ENCODE measurements at regions not wholly inside any gene's neighbourhood (a gene's known extent, or its start where the extent isn't known, plus 50 kb on each side); places are given as distances from the start of the nearest gene placed in this dataset.
"Not testable (repeated sequence)": the region's sequence is repeated elsewhere in the genome, so short reads cannot be mapped to it uniquely, and the experiment has no call there.

DNA sequence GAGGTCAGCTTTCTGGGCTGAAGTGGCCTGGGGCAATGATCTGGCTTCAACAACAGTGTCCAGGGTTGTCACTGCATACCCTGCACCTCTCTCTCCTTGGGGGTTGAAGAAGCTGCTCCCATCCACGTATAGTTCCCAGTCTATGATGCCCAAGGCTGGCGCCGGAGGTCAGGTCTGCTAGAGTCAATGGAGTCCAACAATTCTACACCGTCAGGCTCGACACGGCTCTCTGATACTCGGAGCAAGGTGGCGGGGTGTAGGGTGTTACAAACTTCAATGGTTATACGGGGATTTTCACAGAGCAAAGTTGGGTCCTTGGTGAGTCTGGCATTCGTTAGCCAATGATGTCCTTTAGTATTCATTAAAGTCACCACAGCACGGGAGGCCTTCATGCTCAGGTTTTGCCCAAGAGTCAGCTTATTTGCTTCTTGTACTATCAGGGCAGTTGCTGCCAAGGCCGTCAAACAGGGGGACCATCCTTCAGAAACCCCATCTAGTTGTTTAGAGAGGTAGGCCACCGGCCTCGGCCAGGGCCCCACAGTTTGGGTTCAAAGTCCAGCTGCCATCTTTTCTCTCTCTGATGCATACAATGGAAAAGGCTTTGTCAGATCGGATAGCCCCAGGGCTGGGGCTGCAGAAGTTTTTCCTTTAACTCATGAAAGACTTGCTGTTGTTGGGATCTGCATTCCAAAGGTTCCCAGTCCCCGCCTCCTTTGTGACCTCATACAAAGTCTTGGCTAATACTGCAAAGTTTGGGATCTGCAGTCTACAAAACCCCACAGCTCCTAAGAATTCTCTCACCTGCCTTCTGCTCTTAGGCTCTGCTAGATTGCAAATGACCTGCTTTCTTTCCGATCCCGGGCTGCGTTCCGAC lies 128.1 kb downstream of the ADRA2C start:
- TF ChIP-seq, protein P1, sequence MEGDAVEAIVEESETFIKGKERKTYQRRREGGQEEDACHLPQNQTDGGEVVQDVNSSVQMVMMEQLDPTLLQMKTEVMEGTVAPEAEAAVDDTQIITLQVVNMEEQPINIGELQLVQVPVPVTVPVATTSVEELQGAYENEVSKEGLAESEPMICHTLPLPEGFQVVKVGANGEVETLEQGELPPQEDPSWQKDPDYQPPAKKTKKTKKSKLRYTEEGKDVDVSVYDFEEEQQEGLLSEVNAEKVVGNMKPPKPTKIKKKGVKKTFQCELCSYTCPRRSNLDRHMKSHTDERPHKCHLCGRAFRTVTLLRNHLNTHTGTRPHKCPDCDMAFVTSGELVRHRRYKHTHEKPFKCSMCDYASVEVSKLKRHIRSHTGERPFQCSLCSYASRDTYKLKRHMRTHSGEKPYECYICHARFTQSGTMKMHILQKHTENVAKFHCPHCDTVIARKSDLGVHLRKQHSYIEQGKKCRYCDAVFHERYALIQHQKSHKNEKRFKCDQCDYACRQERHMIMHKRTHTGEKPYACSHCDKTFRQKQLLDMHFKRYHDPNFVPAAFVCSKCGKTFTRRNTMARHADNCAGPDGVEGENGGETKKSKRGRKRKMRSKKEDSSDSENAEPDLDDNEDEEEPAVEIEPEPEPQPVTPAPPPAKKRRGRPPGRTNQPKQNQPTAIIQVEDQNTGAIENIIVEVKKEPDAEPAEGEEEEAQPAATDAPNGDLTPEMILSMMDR (IDR thresholded peaks at IDR 0.05 in 4 of 5, conservative IDR thresholded peaks at IDR 0.05 in 1 of 5), result not testable (repeated sequence)
- not testable (repeated sequence) for TF ChIP-seq POLR2A (IDR thresholded peaks at IDR 0.05)

Data from gastrocnemius medialis (tissue), 4 donors.